SW480 (cell line): ENCODE measurements at regions not wholly inside any gene's neighbourhood (a gene's known extent, or its start where the extent isn't known, plus 50 kb on each side); places are given as distances from the start of the nearest gene placed in this dataset.

Source experiments
- DNase-seq: peaks from one replicate; pipeline ENCODE4 v3.0.0-alpha.2; 2016; ENCODE audit warnings: low spot score

- peak; percentile 54 for DNase-seq
These were observed 117.5 kb downstream of the EDEM1 start for GRCh38 chr3:5304789-5305683.

- DNase-seq, result no peak
These were observed 118.1 kb downstream of the EDEM1 start for GRCh38 chr3:5305684-5305989.

DNA sequence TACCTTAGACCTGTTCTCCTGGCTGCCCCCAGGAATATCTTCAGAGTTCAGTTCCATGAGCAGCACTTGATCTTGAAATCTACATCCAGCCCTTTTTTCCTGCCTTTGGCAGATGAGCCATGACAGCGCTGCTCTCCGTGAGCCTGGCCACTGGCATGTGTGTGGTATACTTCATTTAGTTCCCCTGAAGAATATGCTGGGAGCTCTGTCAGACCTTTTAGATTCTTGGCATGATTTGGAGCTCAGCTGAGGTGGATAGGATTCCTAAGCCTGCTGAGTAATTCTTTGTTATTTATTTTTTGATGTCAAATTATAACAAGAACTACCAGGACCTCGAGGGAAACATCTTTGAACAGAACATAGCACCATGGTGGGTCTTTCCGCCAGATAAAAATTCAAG, 121.7 kb downstream of the EDEM1 start:
- DNase-seq, result no peak

DNA sequence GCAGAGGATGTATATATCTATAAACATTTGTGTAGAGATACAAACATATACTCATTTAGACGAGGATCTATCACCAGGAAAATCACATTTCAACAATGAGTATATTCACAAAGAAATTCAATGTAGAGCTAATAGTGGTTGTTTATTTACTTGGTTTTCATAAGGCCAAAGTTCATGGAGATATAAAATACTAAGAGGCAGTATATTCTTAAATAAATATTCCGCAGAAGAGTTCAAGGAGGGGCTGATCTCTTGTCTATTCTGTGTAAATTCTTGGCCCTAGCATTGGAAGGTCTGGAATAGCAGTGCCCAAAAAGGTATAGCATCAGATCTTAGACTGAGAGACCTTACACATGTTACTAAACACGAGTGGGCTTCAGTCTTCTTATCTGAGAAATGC, 122.1 kb downstream of the EDEM1 start:
- DNase-seq, result no peak

DNA sequence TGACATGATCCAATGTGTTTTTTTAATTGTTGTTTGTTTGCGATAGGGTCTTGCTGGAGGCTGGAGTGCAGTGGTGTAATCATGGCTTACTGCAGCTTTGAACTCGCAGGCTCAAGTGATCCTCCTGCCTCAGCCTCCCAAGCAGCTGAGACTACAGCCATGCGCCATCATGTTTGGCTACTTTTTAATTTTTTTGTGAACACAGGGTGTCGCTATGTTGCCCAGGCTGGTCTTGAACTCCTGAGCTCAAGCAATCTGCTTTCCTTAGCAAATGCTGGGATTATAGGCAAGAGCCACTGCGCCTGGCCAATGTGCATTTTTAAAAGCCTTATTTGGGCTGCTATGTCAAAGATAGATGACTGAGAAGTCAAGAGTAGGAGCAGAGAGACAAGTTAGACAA, 123.0 kb downstream of the EDEM1 start:
- no peak for DNase-seq

GRCh38 chr3:5312290-5312689, 124.8 kb downstream of the EDEM1 start:
- DNase-seq, result no peak

DNA sequence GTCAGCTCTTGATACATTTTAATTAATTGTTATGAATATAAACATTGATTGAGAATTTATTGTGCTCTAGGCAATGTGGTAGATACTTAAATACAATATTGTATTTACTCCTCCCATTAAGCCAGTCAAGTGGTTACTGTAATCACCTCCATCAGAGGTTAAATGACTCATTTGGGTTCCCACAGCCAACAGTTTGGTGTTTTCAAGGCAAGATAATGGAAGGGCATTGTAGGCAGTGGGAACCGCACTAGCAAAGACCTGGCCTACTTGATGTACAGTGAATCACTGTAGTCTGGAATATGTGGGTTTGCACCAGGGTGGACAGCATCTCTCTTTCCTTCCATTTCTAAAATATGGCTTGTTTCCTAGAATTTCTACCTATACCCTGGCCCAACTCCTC, 127.4 kb downstream of the EDEM1 start:
- DNase-seq, result peak; percentile 17

GRCh38 chr3:5317557-5317956, 130.1 kb downstream of the EDEM1 start:
- DNase-seq, result no peak

GRCh38 chr3:5319454-5319853, 131.9 kb downstream of the EDEM1 start:
- DNase-seq, result no peak

DNA sequence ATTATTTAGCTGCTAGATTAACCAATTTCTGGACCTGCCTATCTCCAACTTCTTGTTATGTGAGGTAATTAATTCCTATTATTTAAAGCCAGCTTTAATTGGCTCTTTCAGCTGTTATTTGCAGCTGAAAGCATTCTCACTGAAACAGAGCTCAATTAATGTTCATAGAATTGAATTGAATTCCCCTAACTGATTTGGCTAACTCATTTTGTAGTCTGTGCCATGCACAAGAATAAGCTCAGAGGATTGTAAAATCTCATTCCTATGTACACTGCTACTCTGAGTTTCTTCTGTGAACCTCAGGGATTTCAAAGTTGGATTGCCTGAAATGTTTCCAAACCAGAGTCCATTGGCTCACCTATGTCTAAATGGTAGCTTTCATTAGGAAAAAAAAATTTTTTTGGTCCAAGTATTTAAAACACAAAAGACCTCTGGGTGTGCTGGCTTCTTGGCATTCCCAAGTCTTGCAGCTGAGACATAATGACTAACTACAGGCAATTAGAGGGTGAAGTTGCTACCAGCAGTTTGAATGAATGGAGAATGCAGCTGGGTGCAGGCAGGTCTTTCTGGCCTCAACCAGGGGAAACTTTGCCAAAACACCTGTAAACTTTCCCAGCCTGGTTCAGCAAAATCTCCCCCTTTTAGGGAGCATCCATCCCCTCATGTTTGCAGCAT, 134.3 kb downstream of the EDEM1 start:
- DNase-seq, result no peak

DNA sequence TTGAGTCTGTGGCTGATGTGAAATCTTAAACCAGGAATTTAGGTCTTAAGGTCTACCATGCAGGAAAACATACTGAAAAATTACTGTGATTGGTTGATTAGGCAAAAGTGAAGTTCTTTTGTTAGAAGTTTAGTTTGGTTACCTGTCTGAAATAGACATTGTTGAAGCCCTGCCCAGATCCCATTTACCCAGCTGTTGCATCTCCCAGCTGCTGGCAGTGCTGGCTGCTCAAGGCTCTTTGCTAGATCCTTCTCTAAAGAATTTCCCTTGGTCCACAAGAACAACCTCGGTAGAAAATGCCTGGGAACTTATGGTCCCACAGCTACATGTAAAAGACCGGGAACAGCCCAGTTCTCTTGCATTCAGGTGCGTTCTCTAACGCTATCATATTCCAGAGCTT, 137.3 kb downstream of the EDEM1 start:
- DNase-seq, result no peak

- peak; percentile 72 for DNase-seq
These were observed 142.8 kb downstream of the EDEM1 start for GRCh38 chr3:5330152-5330810.

DNA sequence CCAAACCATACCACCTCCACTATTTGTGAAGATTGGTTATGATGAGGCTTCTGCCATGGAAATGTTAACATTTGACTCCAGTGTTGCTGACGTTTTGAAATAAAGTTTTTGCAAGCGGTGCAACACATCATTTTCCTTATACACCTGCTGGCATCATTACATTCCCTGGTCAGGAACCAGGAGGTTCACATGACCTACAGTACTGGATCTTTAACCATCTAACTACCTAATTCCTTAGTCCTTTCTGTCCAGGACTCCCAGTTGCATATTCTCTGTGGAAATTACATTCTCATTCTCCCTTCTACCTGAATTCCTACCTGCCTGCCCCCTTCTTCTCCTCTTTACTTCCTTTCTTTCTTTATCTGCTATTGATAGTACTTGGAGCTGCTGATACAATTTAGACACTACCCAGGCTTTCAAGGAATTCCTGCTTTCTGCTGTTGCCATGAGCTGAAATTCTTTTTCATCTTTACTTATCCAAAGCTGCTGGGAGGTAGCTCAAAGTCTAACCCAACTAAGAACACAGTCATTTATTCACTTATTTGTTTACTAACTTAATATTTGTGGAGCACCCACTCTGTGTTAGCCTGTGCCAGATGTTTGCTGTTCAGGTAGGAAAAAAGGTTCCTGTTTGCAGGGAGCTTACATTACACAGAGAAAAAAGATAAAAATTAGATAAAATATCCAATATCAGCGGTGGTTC, 144.2 kb downstream of the EDEM1 start:
- no peak for DNase-seq

DNA sequence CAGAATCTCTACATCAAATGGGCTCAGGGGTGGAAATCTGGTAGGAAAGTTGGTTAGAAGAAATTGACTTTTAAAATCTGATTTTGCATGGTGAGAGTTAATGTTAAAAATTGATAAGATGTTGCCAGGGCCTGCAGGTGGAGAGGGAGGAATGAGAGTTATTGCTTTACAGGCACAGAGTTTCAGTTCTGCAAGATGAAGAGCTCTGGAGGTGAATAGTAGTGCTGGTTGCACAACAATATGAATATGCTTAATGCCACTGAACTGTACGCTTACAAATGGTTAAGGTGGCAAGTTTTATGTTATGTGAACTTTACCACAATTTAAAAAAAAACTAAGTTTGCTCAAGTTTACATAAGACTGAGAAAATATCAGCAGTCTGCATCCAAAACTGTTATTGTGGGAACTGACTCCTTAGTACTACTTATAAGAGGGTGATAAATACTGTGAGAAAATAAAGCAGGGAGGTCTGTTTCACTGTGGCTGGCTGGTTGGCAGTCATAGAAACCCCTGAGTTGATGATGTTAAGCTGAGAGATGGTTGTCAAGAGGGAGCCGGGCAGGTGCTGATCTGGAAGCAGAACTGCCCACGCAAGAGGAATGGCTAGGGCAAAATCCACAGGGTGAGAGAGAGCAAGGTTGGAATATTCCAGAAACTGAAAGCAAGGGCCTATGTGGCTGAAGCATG, 144.9 kb downstream of the EDEM1 start:
- no peak for DNase-seq

- DNase-seq, result no peak
These were observed 152.5 kb downstream of the EDEM1 start for GRCh38 chr3:5339967-5340535.

- DNase-seq, result no peak
These were observed 154.1 kb downstream of the EDEM1 start for GRCh38 chr3:5341610-5342009.

DNA sequence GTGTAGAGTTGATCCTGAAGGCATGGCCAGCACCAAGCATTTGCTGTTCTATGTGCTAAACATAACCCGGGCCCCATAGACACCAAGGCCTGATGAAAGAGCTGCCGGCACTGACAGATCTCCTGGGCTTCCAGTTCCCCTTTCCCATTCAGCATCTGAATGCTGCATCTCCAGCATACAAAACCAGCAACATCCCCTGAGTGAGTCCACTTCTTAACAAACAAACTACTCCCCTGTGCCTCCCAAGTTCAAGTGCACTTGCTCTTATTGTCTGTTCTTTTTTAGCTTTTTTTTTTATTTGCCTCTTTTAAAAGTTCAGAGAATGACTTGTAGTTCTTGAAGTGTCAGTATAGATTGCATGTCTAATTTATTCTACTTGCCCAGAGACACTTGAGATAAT, 156.0 kb downstream of the EDEM1 start:
- no peak for DNase-seq

GRCh38 chr3:5344707-5345106, 157.2 kb downstream of the EDEM1 start:
- no peak for DNase-seq

GRCh38 chr3:5347486-5347885, 160.0 kb downstream of the EDEM1 start:
- DNase-seq, result no peak

DNA sequence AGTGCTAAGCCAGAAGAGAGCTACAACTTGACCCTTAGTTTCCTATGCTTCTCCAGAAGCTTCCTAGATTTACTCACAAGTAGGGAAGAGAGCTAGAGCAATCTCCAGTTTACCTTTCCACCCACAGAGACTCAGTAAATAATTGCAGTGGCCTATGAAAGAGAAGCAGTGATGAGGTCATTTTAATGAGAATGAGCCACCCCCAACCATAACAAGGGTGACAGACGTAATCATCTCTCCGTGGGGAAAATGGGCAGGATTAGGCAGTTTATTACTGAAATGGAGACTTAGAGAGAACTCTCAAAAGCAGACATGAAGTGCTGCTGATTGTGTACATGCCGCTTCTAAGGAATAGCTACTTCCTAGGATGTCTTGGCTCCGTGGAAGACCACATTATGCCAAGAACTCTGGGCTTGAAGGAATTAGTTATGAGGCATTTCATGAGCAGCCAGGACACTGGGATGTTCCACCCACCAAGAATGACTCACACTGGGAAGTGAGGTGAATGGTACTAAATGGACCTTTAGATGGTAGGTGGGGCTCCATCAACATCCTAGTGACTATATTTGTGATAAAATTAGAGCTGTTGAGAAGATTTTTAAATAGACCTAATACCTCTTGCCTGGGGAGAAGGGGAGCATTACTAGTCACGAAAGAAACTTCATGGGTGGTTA, 160.9 kb downstream of the EDEM1 start:
- peak; percentile 4 for DNase-seq

GRCh38 chr3:5349343-5349742, 161.8 kb downstream of the EDEM1 start:
- no peak for DNase-seq
